K562 (cell line): ENCODE measurements at regions not wholly inside any gene's neighbourhood (a gene's known extent, or its start where the extent isn't known, plus 50 kb on each side); places are given as distances from the start of the nearest gene placed in this dataset.

ENCODE experiments used
- ATAC-seq: fragments of 200-7000 bp; cut with Tn5 transposase; 3 replicates; pipeline ENCODE4 v1.9.1; 2020; ENCODE audit warnings: moderate library complexity
- BruUV-seq: library from RNA; stranded (reverse); fragments of 400-500 nt; replicated peaks from 2 replicates; lab custom pipeline; 2021; lab: Mats Ljungman, UMichigan
- CTCF ChIA-PET: fragments of 300-600 bp; formaldehyde crosslinking; extraction: SDS; loops from one replicate; lab custom pipeline; 2021; ENCODE audit warnings: low intra/inter-chr PET ratio; lab: Yijun Ruan, JAX
- POLR2A ChIA-PET: fragments of 300-600, 350-650 bp; sonication (Branson Sonifier 250); formaldehyde crosslinking; extraction: SDS; loops from one replicate; lab custom pipeline; 2021; ENCODE audit warnings: antibody characterized with exemption, inconsistent platforms; lab: Yijun Ruan, JAX
- DNase-seq, 4 experiments: peaks; one replicate each; pipeline versions ENCODE4 v3.0.0 to v3.0.0-alpha.2; 2011 to 2018; ENCODE audit warnings: low spot score in 3 of 4, mixed read lengths in 3 of 4; ENCODE audit errors: extremely low read depth in 1 of 4
- FAIRE-seq: peaks from 2 replicates; lab custom pipeline; 2011; peaks lifted over from hg19 to GRCh38; lab: Jason Lieb, UNC
- H2AFZ ChIP-seq: 2 replicates; pipeline ENCODE4 v1.6.0; 2011; ENCODE audit warnings: low read depth, low read length, control low read depth, inconsistent platforms
- H3K27ac ChIP-seq: fragments of 200-600 bp; 3 replicates; pipeline ENCODE4 v1.8.0; 2011; ENCODE audit warnings: low read depth, mild to moderate bottlenecking, control low read depth, inconsistent platforms, low read length, moderate library complexity, mixed read lengths; ENCODE audit errors: extremely low read depth
- H3K27me3 ChIP-seq, 2 experiments: fragments of 300-600 bp in 1 of 2; 2 replicates in 1 of 2; 3 replicates in 1 of 2; pipeline versions ENCODE4 v1.6.0 to v1.8.0; 2011; ENCODE audit warnings: inconsistent platforms in 2 of 2, low read length in 2 of 2, mild to moderate bottlenecking in 1 of 2, mixed read lengths in 1 of 2, moderate library complexity in 1 of 2; ENCODE audit not compliant: control insufficient read depth in 2 of 2, insufficient read depth in 2 of 2
- H3K36me3 ChIP-seq: fragments of 300-600 bp; 3 replicates; pipeline ENCODE4 v1.8.0; 2011; ENCODE audit warnings: mild to moderate bottlenecking, low read length, inconsistent platforms; ENCODE audit not compliant: control insufficient read depth, insufficient read depth
- H3K4me1 ChIP-seq, 2 experiments: fragments of 200-600 bp in 1 of 2; replicated peaks in 1 of 2; 2 replicates in 1 of 2; 3 replicates in 1 of 2; pipeline versions ENCODE4 v1.5.1 to v1.8.0; 2011; ENCODE audit warnings: inconsistent platforms in 2 of 2, low read length in 2 of 2, mild to moderate bottlenecking in 1 of 2, mixed read lengths in 1 of 2, moderate library complexity in 1 of 2; ENCODE audit not compliant: control insufficient read depth in 2 of 2, insufficient read depth in 2 of 2
- H3K4me2 ChIP-seq: 2 replicates; pipeline ENCODE4 v1.6.1; 2011; ENCODE audit warnings: low read length, control low read depth, inconsistent platforms, mixed read lengths; ENCODE audit not compliant: insufficient read depth
- H3K4me3 ChIP-seq: fragments of 200-600 bp; sonication (generic), shearing (Covaris generic); 2 replicates; pipeline ENCODE4 v1.5.1; 2016; ENCODE audit warnings: control low read depth, inconsistent platforms
- H3K79me2 ChIP-seq: fragments of 200-600 bp; 3 replicates; pipeline ENCODE4 v1.8.0; 2011; ENCODE audit warnings: low read length, inconsistent platforms; ENCODE audit not compliant: control insufficient read depth, insufficient read depth
- H3K9ac ChIP-seq, 2 experiments: 2 replicates each; pipeline versions ENCODE4 v1.6.0 to v1.6.1; 2011; ENCODE audit warnings: low read depth in 2 of 2, low read length in 2 of 2, control low read depth in 1 of 2, inconsistent platforms in 1 of 2, mild to moderate bottlenecking in 1 of 2, mixed read lengths in 1 of 2; ENCODE audit not compliant: insufficient read depth in 1 of 2
- H3K9me1 ChIP-seq: one replicate; pipeline ENCODE4 v1.6.0; 2011; ENCODE audit warnings: inconsistent platforms, mild to moderate bottlenecking, low read length, moderate library complexity; ENCODE audit not compliant: control insufficient read depth, insufficient read depth
- H3K9me3 ChIP-seq: replicated peaks from 2 replicates; pipeline ENCODE4 v1.5.1; 2011; ENCODE audit warnings: low read depth, low read length, inconsistent platforms; ENCODE audit not compliant: control insufficient read depth, insufficient read depth
- H4K20me1 ChIP-seq: replicated peaks from 2 replicates; pipeline ENCODE4 v1.6.1; 2011; ENCODE audit warnings: low read length, inconsistent platforms, mixed read lengths; ENCODE audit not compliant: control insufficient read depth, insufficient read depth
- BRF2 ChIP-seq: IDR thresholded peaks from 3 replicates; pipeline ENCODE4 v1.6.1; 2011; ENCODE audit warnings: borderline replicate concordance, mild to moderate bottlenecking; ENCODE audit not compliant: insufficient read length, insufficient read depth
- DMBX1 ChIP-seq: fragments of 250-450 bp; sonication (Bioruptor Pico); IDR thresholded peaks from 2 replicates; pipeline ENCODE4 v1.8.0; 2022; ENCODE audit warnings: inconsistent platforms, mild to moderate bottlenecking, moderate library complexity, borderline replicate concordance
- ETV1 ChIP-seq: fragments of 450-650 bp; conservative IDR thresholded peaks from 2 replicates; pipeline ENCODE4 v1.6.1; 2016; ENCODE audit warnings: missing genetic modification characterization, control low read depth, low read depth, missing compliant biosample characterization
- GABPA ChIP-seq: fragments of 200-800 bp; sonication (Bioruptor generic); conservative IDR thresholded peaks from 2 replicates; pipeline ENCODE4 v1.6.1; 2016; ENCODE audit warnings: low read depth, missing genetic modification characterization, missing compliant biosample characterization
- GABPB1 ChIP-seq: sonication (generic); formaldehyde crosslinking; IDR thresholded peaks from 2 replicates; pipeline ENCODE4 v1.8.0; 2022; ENCODE audit warnings: mild to moderate bottlenecking, missing genetic modification reagents
- L3MBTL2 ChIP-seq: fragments of 450-650 bp; IDR thresholded peaks from 2 replicates; pipeline ENCODE4 v1.6.1; 2016; ENCODE audit warnings: mild to moderate bottlenecking, moderate library complexity
- NCOA6 ChIP-seq: fragments of 450-650 bp; IDR thresholded peaks from 2 replicates; pipeline ENCODE4 v1.6.1; 2017; ENCODE audit warnings: mild to moderate bottlenecking
- OTX1 ChIP-seq: fragments of 450-650 bp; formaldehyde crosslinking; IDR thresholded peaks from 2 replicates; pipeline ENCODE4 v1.4.0; 2022; ENCODE audit warnings: mild to moderate bottlenecking
- TEAD1 ChIP-seq, 2 experiments: fragments of 450-650 bp in 1 of 2; sonication (generic) in 1 of 2; formaldehyde crosslinking; IDR thresholded peaks; 2 replicates each; pipeline versions ENCODE4 v1.4.0 to v1.8.0; 2020 to 2022; ENCODE audit warnings: mild to moderate bottlenecking in 2 of 2, missing genetic modification reagents in 1 of 2
- ZBTB12 ChIP-seq: fragments of 250-450 bp; sonication (Bioruptor Pico); IDR thresholded peaks from 2 replicates; pipeline ENCODE4 v1.4.0; 2020
- ZNF778 ChIP-seq: fragments of 450-650 bp; formaldehyde crosslinking; IDR thresholded peaks from 2 replicates; pipeline ENCODE4 v1.4.0; 2020; ENCODE audit warnings: mild to moderate bottlenecking, moderate library complexity
- WGBS: fragments of 100-300 bp; shearing (Covaris generic); methylation state at CpG from one replicate; pipeline ENCODE4 v1.1.6; 2016; ENCODE audit warnings: low coverage, mixed read lengths; ENCODE audit not compliant: insufficient coverage; ENCODE audit errors: missing lambda C conversion rate; 5-methylcytosine and 5-hydroxymethylcytosine counted together
- in situ Hi-C: fragments of 300-500 bp; cut with MboI; formaldehyde crosslinking; loops from 4 replicates; pipeline ENCODE4 v1.15.0; 2018; ENCODE audit warnings: inconsistent platforms, mixed read lengths
- intact Hi-C: fragments of 100-400 bp; cut with micrococcal nuclease; formaldehyde crosslinking; loops from 2 replicates; pipeline ENCODE4 v1.14.2; 2022

- Histone ChIP-seq H3K4me3 (no peak overlapping the region), H3K27ac (no peak overlapping the region), H3K27me3 (no peaks in the 10 kb centered on the region), H3K9me1 (no peaks in the 10 kb centered on the region), H3K9ac (no peak overlapping the region), H3K9me3 (no peaks in the 10 kb centered on the region), H3K79me2 (no peaks in the 10 kb centered on the region), H3K36me3 (no peaks in the 10 kb centered on the region), H3K4me2 (no peak overlapping the region), H3K4me1 (peaks cover 0 to 5% of the 10 kb centered on the region in 2 experiments; a peak in 2 of 5 replicates), H4K20me1 (no peaks in the 10 kb centered on the region), H2AFZ (no peak overlapping the region; the same call in 1 of the 2 replicates)
- 14% methylated on average over 3 of the region's 3 CpGs for WGBS
- POLR2A ChIA-PET: interaction anchor here (0.8 to 0.9 kb wide), 2 partner anchors 218 to 396 kb away, joined by 3 read pairs; no protein-coding TSS in a partner anchor
- CTCF ChIA-PET: no interaction called here
- in situ Hi-C loops (no loop called here), intact Hi-C loops (no loop called here)
- no peak for TF ChIP-seq GABPB1 (CRISPR knock-in tag)
- no peak for TF ChIP-seq ETV1 (tag)
- no peak for ATAC-seq
- no peak for DNase-seq
- no TSS peak for BruUV-seq
- FAIRE-seq: no peak
These were observed 246.8 kb downstream of the LMO4 start for GRCh38 chr1:87575528-87575927.

- Histone ChIP-seq H3K4me1 (peaks cover 0 to 5% of the 10 kb centered on the region in 2 experiments; a peak in 2 of 5 replicates), H3K9me3 (no peaks in the 10 kb centered on the region), H3K4me2 (no peak overlapping the region), H3K9me1 (no peaks in the 10 kb centered on the region), H3K79me2 (no peaks in the 10 kb centered on the region), H3K36me3 (no peaks in the 10 kb centered on the region), H3K27ac (no peak overlapping the region), H3K27me3 (no peaks in the 10 kb centered on the region), H4K20me1 (no peaks in the 10 kb centered on the region), H2AFZ (peak overlapping the region; percentile 70; the same call in 1 of the 2 replicates), H3K9ac (no peak overlapping the region), H3K4me3 (no peak overlapping the region)
- WGBS: 0% methylated on average over 3 of the region's 3 CpGs
- DNase-seq (no peak), FAIRE-seq (no peak), ATAC-seq (no peak)
- in situ Hi-C loops (no loop called here), intact Hi-C loops (no loop called here)
- ChIA-PET CTCF (no interaction called here), POLR2A (no interaction called here)
- BruUV-seq: no TSS peak
- TF ChIP-seq NCOA6 (no peak), TEAD1 (CRISPR knock-in tag; IDR thresholded peaks at IDR 0.05) (no peak), DMBX1 (CRISPR knock-in tag) (0 out of 2 replicates have a peak, but pooled peaks have one; percentile 69), ZNF778 (CRISPR knock-in tag) (no peak), ZBTB12 (CRISPR knock-in tag) (0 out of 2 replicates have a peak, but pooled peaks have one; percentile 19), BRF2 (no peak), L3MBTL2 (peak; percentile 67), OTX1 (0 out of 2 replicates have a peak, but pooled peaks have one; percentile 17), GABPA (tag) (peak; percentile 49; the same call in 1 of the 2 replicates)
These were observed 249.8 kb downstream of the LMO4 start for GRCh38 chr1:87578464-87578863.
